Activated B cell treated with CpG ODN at 0.5 μM for 24 hours (primary cell): ENCODE measurements at regions not wholly inside any gene's neighbourhood (a gene's known extent, or its start where the extent isn't known, plus 50 kb on each side); places are given as distances from the start of the nearest gene placed in this dataset.

Source experiments
- ATAC-seq: fragments of 200-7000 bp; cut with Tn5 transposase; one replicate; pipeline ENCODE4 v1.10.0; 2021; ENCODE audit warnings: low read depth, mild to moderate bottlenecking, moderate library complexity
- CTCF ChIA-PET: fragments of 350-600 bp; sonication (Branson Sonifier 250); formaldehyde crosslinking; loops from one replicate; lab custom pipeline; 2021; ENCODE audit warnings: antibody characterized with exemption; lab: Charles Lee
- POLR2A ChIA-PET: fragments of 350-600 bp; sonication (Branson Sonifier 250); formaldehyde crosslinking; loops from one replicate; lab custom pipeline; 2021; ENCODE audit warnings: antibody characterized with exemption; lab: Charles Lee
- DNase-seq: peaks from one replicate; pipeline ENCODE4 v3.0.0; 2022
- H3K27ac Mint-ChIP-seq: one replicate; pipeline ENCODE4 v1.8.0; 2020; ENCODE audit warnings: mixed read lengths
- H3K27me3 Mint-ChIP-seq: one replicate; pipeline ENCODE4 v1.8.0; 2021; ENCODE audit warnings: mixed read lengths
- H3K36me3 Mint-ChIP-seq: one replicate; pipeline ENCODE4 v1.8.0; 2021; ENCODE audit warnings: low read depth, mixed read lengths
- H3K4me1 Mint-ChIP-seq: one replicate; pipeline ENCODE4 v1.8.0; 2021; ENCODE audit warnings: mixed read lengths
- H3K4me3 Mint-ChIP-seq: one replicate; pipeline ENCODE4 v1.8.0; 2020; ENCODE audit warnings: mild to moderate bottlenecking, mixed read lengths
- H3K9me3 Mint-ChIP-seq: one replicate; pipeline ENCODE4 v1.8.0; 2020; ENCODE audit warnings: mixed read lengths
- intact Hi-C: fragments of 100-400 bp; cut with micrococcal nuclease; formaldehyde crosslinking; loops from one replicate; pipeline ENCODE4 v1.15.1; 2024
- TF ChIP-seq, protein P1 (sequence below): fragments of 200-600 bp; IDR thresholded peaks from one replicate; pipeline ENCODE4 v1.8.0; 2022; ENCODE audit warnings: antibody characterized with exemption, mild to moderate bottlenecking

DNA sequence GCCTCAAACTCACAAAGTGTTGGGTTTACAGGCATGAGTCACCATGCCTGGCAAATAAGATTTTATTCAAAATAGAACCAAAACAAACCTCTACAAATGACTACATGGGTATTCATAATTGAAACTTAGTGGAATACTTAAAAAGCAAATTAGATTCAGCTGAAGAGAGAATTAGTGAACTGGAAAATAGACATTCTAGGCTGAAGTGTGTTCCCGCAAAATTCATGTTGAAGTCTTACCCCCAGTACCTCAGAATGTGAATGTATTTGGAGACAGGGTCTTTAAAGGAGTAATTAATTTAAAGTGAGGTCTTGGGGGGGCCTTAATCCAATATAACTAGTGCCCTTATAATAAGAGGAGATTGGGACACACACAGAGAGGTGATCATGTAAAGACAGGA lies 88.5 kb upstream of the OTOS start:
- peaks cover 16% of the 10 kb centered on the region for H3K27me3 Mint-ChIP-seq
- TF ChIP-seq, protein P1, sequence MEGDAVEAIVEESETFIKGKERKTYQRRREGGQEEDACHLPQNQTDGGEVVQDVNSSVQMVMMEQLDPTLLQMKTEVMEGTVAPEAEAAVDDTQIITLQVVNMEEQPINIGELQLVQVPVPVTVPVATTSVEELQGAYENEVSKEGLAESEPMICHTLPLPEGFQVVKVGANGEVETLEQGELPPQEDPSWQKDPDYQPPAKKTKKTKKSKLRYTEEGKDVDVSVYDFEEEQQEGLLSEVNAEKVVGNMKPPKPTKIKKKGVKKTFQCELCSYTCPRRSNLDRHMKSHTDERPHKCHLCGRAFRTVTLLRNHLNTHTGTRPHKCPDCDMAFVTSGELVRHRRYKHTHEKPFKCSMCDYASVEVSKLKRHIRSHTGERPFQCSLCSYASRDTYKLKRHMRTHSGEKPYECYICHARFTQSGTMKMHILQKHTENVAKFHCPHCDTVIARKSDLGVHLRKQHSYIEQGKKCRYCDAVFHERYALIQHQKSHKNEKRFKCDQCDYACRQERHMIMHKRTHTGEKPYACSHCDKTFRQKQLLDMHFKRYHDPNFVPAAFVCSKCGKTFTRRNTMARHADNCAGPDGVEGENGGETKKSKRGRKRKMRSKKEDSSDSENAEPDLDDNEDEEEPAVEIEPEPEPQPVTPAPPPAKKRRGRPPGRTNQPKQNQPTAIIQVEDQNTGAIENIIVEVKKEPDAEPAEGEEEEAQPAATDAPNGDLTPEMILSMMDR = no peak
- no peak for ATAC-seq
- POLR2A ChIA-PET = no interaction called here
- peaks cover 9% of the 10 kb centered on the region for H3K4me1 Mint-ChIP-seq
- no peak for DNase-seq
- CTCF ChIA-PET = no interaction called here
- H3K9me3 Mint-ChIP-seq = peaks cover 11% of the 10 kb centered on the region
- no peak overlapping the region for H3K4me3 Mint-ChIP-seq
- no peak overlapping the region for H3K27ac Mint-ChIP-seq
- no peaks in the 10 kb centered on the region for H3K36me3 Mint-ChIP-seq
- intact Hi-C loops = no loop called here

DNA sequence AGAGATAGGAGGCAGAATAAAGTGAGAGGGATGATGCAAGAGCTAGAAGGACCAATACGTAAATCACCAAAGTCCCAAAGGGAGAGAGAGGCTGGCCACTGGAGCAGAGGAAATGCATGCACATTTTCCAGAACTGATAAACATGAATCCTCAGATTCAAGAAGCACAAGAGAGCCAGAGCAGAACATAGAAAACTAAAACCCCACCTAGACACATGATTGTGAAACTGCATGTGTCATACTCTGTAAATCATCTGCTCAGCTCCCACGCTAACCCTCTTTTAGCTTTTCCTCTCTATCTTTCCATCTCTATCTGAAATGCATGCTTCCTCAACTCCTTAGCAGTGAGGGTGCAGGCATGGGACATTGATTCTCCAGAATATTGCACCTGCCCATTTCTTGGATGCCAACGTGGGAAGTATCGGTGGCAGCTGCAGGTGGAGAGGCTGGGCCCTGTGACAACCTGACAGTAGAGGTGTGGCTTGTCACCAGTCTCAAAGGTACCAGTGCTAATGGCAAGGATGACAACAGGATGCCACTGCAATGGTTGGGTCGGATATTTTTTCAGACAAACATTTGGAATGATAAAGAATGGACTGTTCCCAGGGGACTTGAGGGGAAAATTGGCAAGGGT lies 89.3 kb upstream of the OTOS start:
- peaks cover 12% of the 10 kb centered on the region for H3K27me3 Mint-ChIP-seq
- no peak overlapping the region for H3K27ac Mint-ChIP-seq
- H3K9me3 Mint-ChIP-seq = peaks cover 11% of the 10 kb centered on the region
- H3K4me1 Mint-ChIP-seq = peaks cover 9% of the 10 kb centered on the region
- intact Hi-C loops = no loop called here
- no peak overlapping the region for H3K4me3 Mint-ChIP-seq
- ChIA-PET CTCF (no interaction called here), POLR2A (no interaction called here)
- DNase-seq (no peak), ATAC-seq (no peak)
- H3K36me3 Mint-ChIP-seq = no peaks in the 10 kb centered on the region
- TF ChIP-seq, protein P1 = no peak

DNA sequence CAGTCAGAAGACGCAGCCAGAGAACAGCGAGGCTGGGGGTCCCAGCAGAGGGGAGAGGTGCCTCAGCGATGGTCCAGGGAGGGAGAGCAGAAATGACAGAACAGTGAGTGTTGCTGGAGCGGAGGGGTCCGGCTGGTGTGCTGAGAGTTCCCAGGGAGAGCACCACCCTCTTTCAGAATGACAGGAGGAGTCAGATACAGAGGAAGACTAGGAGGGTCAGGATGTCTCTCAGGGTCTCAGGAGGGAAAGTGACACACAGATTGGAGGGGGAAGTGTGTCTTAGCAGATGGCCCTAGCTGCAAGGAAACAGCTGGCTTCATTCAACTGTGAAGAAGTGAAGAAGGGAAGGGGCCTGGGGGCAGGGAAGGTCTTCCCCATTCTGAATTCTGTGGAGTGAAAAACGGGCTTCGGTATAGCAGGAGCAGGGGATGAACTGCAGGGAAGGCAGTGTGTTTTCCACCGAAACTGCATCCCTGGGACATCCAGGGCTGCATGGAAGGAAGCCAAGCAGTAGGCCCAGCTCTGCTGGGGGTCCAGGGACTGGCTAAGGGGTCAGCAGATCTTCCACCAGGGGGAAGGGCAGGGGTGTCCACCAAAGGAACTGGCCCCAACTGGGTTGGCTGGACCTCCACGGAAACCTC lies 90.0 kb upstream of the OTOS start:
- TF ChIP-seq, protein P1 = no peak
- Mint-ChIP-seq H3K36me3 (no peaks in the 10 kb centered on the region), H3K4me3 (no peak overlapping the region), H3K27me3 (peaks cover 11% of the 10 kb centered on the region), H3K9me3 (peaks cover 11% of the 10 kb centered on the region), H3K4me1 (peaks cover 9% of the 10 kb centered on the region), H3K27ac (no peak overlapping the region)
- ChIA-PET CTCF (no interaction called here), POLR2A (no interaction called here)
- DNase-seq (no peak), ATAC-seq (no peak)
- intact Hi-C loops = no loop called here

DNA sequence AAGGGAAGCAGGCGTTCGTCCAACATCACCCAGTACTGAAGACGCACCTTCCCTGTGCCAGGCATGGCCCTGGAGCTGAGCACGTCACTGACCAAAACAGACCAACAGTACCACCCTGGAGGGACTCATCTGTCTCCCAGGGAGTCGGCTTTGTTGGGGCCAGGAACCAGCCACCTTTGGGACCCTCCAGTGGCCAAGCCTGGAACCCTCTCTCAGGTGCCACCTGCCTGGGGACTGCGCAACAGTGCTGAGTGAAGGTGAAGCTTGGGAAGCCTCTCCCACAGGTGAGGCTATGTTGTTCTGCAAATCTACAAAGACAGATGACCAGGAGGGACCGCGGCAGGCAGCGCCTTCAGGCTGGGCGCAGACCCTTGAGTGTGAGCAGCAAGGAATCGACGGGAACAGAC lies 91.4 kb upstream of the OTOS start:
- H3K36me3 Mint-ChIP-seq = no peaks in the 10 kb centered on the region
- DNase-seq (no peak), ATAC-seq (no peak)
- H3K4me1 Mint-ChIP-seq = peaks cover 9% of the 10 kb centered on the region
- H3K4me3 Mint-ChIP-seq = no peak overlapping the region
- H3K27me3 Mint-ChIP-seq = peaks cover 7% of the 10 kb centered on the region
- intact Hi-C loops = no loop called here
- CTCF ChIA-PET = interaction anchor here (1.0 kb wide), 1 partner anchor 11 kb away, joined by 4 read pairs; no protein-coding TSS in a partner anchor
- TF ChIP-seq, protein P1 = no peak
- H3K9me3 Mint-ChIP-seq = peaks cover 11% of the 10 kb centered on the region
- POLR2A ChIA-PET = no interaction called here
- H3K27ac Mint-ChIP-seq = no peak overlapping the region

DNA sequence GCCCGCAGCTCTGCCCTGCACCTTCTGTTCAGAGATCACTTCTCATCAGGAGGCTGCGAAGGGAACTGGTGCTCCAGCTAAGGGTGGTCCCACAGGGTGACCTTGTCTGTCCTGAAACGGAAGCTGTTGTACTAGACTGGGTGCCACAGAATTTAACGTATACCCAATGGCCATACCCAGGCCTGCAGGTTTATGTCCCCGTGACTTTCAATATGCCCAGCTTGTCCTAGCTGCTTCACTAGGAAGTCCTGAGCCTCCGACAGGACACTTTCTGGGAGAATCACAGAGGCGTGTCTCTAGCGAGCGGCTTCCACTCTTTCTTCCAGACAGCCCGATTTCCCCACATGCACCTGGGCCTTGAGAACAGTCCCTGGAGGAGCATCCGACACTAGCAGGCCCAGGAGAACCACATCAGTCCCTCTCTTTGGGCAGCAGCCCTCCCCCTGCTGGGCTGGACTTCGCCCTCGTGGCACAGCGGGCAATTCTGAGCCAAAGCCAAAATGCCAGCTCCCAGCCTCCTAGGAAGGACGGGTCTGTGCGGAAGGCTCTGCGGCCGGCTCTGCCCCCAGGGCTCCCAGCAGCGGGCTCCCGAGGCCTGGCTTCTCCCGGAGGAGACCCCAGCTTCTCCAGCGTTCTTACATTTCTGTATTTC lies 91.9 kb upstream of the OTOS start:
- intact Hi-C loops = no loop called here
- Mint-ChIP-seq H3K9me3 (peaks cover 11% of the 10 kb centered on the region), H3K4me1 (peaks cover 9% of the 10 kb centered on the region), H3K4me3 (no peak overlapping the region), H3K36me3 (no peaks in the 10 kb centered on the region), H3K27me3 (peaks cover 7% of the 10 kb centered on the region), H3K27ac (no peak overlapping the region)
- DNase-seq = no peak
- ATAC-seq = no peak
- TF ChIP-seq, protein P1 = no peak
- ChIA-PET POLR2A (no interaction called here), CTCF (interaction anchor here (1.0 kb wide), 1 partner anchor 11 kb away, joined by 4 read pairs; no protein-coding TSS in a partner anchor)
